Peyer's patch (tissue), 4 donors: ENCODE measurements at regions not wholly inside any gene's neighbourhood (a gene's known extent, or its start where the extent isn't known, plus 50 kb on each side); places are given as distances from the start of the nearest gene placed in this dataset.

Source experiments
- CTCF ChIP-seq, 6 experiments: fragments of 450-650 bp in 4 of 6; fragments of 200-600 bp in 2 of 6; sonication (generic) in 1 of 6; IDR thresholded peaks; one replicate each; pipeline ENCODE4 v1.5.1; 2017 to 2019; ENCODE audit warnings: antibody characterized with exemption in 6 of 6, mild to moderate bottlenecking in 3 of 6, moderate library complexity in 1 of 6
- POLR2A ChIP-seq, 2 donors: fragments of 450-650 bp; IDR thresholded peaks; one replicate each; pipeline ENCODE4 v1.5.1; 2017; ENCODE audit warnings: antibody characterized with exemption in 2 of 2, mild to moderate bottlenecking in 2 of 2, moderate library complexity in 2 of 2

- TF ChIP-seq CTCF (IDR thresholded peaks at IDR 0.05) (no peak), POLR2A (IDR thresholded peaks at IDR 0.05) (no peak)
These were observed 219.2 kb upstream of the P2RY1 start for GRCh38 chr3:152615681-152616080.
